CMK (cell line): ENCODE measurements at regions not wholly inside any gene's neighbourhood (a gene's known extent, or its start where the extent isn't known, plus 50 kb on each side); places are given as distances from the start of the nearest gene placed in this dataset.

Experiments used
- DNase-seq: peaks from one replicate; pipeline ENCODE4 v3.0.0-alpha.2; 2010; ENCODE audit warnings: low read depth

- no peak for DNase-seq
Measured at GRCh38 chr16:73448970-73449369, 401.0 kb upstream of the ZFHX3 start.

DNA sequence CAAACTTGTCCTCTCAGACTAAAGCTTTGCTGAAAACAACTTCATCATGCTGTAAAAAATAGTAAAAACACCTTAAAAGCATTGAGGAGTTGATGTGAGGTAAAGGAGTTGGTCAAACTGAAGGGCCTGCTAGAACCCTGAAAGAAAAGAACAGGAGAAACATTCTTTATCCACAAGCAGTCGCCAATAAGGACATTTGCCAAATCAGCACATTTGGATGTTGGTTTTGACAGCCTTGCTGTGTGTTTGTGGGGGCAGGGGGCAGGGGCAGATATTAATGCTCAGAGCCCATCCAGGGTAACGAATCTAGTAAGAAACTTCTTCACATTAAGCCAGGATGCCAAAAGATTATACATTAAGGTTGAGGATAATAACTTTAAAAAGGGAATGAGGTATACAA is 399.9 kb upstream of the ZFHX3 start:
- no peak for DNase-seq

DNA sequence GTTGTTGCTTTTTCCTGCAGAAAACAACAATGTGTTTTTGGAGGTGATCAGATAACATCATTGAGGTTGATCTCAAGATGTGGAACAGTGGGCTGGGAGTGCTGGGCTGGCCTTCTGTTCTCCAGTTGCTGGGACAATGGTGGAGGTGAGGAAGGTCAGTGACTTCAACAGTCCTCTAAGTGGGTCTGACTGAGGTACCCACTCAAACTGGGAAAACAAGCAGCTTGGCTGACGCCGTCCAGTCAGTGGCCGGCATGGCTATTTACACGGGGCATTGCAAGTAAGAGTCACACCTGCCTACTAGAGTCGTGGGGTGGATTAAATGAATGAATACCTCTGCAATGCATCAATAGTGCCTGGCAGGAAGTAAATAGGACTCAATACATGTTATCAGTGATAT is 386.7 kb upstream of the ZFHX3 start:
- DNase-seq: no peak

GRCh38 chr16:73433731-73434307 is 385.9 kb upstream of the ZFHX3 start:
- DNase-seq: no peak

DNA sequence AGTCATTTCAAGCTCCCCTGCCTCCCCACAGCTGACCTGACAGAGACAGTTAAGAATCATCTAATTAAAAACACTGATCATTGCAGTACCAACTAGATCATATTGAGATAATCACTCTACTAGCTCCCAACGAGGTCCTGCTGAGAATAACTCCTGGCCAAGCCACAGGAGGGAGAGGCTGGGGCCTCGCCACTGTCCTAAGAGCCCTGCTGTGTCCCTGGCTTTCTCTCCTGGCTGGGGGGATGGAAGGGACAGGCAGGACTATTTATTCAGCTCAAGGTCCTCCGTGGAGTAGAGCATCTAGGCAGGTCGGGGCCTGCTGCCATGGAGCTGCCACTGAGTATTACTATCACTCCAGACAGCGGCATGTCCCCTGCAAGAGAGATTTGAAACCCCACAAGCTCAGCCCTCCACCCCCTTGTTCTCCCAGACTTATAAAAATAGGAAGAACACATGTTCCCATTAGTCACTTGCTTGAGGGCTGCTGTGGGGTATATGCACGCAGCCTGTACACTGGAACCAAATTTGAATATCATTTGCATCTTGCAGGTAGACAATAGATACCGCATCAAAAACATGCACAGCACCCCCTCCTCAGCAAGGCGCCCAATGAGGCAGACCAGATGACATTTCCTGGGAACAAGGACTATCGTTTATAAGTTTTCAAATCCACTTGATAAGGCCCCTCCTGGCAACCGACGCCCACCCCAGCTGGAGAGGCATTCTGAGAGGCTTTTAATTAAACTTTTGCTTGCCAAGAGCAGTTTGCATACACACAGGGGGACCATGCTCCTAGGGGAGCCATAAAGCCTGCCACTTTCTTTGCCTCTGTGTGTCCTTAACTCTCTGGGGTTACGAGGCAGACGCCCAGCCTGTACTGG is 385.2 kb upstream of the ZFHX3 start:
- no peak for DNase-seq

DNA sequence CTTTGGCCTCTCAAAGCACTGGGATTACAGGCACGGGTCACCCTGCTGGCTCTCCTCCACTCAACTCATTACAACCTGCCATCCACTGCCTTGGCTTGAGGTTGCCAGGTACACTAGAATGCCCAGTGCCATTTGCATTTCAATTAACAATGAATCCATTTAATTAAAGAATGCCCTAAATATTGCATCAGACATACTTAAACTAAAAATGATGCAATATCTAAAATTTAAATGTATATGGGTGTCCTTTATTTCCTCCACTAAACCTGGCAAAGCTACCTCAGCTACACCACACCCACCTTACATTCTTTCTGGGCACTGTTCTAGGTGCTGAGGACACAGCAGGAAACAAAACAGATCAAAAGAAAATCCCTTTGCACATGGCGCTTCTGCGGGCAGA is 382.2 kb upstream of the ZFHX3 start:
- no peak for DNase-seq

GRCh38 chr16:73428121-73428520 is 380.2 kb upstream of the ZFHX3 start:
- DNase-seq: no peak

GRCh38 chr16:73427164-73427563 is 379.2 kb upstream of the ZFHX3 start:
- DNase-seq: no peak

GRCh38 chr16:73426433-73427160 is 378.7 kb upstream of the ZFHX3 start:
- no peak for DNase-seq

DNA sequence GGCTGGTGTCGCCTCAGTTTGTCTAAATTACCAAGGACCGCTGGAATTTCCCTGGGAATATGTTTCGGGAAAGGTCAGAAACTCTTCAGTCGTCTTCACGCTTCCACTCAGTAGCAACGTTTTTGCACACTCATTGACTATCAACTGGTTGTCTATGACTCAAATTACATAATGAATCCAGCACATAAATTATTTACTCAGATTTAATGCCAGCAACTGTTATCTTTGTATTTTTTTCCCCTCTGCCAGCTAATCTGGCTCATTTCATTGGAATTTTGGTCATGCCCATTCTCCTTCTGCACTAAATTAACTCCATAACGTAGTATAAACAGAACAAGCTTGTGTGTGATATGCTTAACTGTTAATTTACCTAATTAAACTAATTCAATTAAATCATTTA is 372.7 kb upstream of the ZFHX3 start:
- no peak for DNase-seq

- DNase-seq: no peak
Measured at GRCh38 chr16:73420244-73420643, 372.3 kb upstream of the ZFHX3 start.

DNA sequence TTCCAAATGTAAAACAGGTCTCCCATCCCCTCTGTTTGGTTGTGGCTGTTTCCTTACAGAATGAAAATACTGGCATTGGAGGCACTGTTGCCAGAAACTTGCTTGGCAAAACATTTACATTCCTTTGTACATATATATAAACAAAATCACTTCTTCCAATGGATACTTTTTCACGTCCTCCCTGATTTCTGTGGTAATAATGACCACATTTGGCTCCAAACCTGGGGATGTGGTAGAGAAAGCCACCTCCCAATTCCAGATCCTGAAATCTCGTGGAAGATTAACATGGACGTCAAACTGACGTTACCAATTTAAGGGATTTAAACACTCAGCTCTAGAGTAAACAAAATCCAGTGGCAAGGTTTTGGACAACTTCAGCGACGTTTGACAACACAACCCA is 370.8 kb upstream of the ZFHX3 start:
- no peak for DNase-seq

- DNase-seq: no peak
Measured at GRCh38 chr16:73418051-73418450, 370.1 kb upstream of the ZFHX3 start.

DNA sequence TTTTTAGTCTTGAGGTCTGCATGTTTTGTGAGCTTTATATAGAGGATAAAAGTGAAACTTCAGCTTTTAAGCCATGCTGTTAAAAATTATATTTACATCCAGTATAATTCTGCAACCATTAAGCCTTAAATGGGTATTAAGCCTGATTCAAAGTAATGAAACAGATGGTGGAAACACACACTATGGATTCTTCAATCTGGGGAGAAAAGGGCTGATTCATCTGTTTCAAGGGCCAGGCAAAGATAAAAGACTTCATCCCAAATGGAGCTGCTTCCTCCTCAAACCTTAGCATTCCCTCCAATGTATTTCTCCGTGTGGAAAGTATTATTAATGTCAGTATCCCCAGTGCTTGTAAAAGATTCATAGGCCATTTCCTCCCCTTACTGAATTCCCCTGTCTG is 367.4 kb upstream of the ZFHX3 start:
- no peak for DNase-seq

DNA sequence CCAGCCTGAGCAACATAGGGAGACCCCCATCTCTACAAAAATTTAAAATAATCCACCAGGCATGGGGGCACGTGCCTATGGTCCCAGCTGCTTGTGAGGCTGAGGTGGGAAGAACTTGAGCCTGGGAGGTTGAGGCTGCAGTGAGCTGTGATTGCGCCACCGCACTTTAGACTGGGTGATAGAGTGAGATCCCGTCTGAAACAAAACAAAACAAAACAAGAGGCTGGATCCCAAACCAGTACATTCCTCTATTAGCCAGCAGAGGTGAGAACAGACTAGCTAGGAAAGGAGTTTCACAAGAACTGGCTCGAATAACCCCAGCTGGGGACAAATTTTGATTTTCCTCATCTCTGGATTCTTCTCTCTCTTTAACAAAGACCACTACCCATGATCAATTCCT is 366.7 kb upstream of the ZFHX3 start:
- no peak for DNase-seq

DNA sequence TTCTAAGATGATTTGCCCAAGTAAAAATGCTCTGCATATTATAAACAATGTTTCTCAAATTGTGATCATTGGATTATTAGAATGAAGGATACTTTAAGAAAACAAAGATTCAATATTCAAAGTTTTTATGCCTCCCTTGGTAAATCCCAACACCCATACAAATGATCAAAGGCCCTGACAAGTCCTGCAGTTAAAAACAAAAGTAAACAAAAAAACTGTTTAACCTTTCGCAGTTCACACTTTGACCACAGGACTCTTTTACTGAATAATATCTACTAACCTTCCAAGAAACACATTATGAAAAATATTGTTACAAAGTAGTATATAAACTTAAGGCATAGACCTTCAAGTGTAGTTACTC is 365.9 kb upstream of the ZFHX3 start:
- no peak for DNase-seq

DNA sequence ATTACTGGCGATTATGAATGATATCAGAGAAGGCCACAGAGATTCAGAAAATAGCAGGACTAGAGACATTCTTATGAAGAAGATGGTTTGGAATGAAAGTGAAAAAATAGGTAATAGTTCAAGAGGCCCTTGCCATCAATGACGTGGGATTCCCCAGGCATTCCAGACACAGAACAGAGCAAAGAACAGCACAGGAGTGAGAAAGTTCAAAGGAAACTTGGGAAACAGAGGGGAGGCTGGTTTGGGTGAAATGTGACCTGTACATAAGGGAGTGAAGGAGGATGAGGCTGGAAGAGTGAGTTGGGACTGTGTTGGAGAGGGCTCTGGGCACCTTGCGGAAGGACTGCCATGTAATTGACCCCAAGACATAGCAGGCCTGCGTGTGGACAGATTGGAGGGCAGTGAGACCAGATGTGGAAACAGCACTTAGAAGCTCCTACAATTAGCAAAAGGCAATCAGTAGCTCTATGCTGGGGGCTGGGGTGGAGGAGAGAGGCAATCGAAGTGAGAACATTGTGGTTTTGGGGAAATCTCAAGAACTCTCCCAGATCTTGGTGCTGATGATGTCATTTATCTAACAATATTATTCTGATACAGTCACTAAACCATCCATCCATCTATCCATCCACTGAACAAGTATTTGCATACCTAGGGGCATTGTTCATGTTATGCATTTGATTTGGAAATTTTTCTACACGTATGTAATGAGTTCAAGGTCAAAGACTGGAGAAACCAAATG is 365.3 kb upstream of the ZFHX3 start:
- DNase-seq: no peak

DNA sequence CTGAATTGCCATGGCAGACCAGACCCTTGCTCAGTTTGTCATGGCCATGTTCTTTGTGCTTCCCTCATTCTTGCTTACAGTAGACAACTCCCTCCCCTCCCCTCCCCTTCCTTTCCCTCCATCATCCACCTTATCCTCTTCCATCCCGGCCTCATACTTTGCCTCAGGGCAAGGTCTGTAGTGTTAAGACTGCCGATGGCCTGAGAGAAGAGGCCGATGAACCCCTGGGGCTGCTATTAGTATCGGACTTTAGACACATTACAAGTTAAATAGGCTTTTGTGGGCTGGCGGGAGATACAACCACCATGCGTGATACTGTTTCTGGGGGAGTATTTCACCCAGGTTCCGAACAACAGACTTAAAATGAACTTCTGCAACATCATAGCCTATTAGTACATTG is 364.5 kb upstream of the ZFHX3 start:
- no peak for DNase-seq

- no peak for DNase-seq
Measured at GRCh38 chr16:73408716-73409115, 360.8 kb upstream of the ZFHX3 start.

DNA sequence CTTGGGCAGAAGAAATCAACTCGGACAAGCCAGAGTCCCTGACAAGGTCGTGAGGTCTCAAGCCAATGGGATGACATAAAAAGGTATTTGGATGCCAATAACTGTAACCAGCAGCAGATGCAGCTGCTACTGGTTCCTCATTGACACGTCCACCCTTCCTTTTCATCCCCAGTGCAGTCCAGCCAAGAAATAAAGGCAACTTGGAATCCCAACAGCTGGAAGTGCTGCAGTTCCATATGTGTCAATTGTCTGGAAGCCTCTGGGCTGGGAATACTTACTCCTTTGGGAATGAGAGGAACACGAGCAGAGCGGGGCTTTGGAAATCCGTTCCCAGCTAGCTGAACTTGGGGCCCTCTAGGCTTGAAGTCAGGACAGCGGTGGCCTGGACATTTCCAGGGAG is 360.4 kb upstream of the ZFHX3 start:
- no peak for DNase-seq

DNA sequence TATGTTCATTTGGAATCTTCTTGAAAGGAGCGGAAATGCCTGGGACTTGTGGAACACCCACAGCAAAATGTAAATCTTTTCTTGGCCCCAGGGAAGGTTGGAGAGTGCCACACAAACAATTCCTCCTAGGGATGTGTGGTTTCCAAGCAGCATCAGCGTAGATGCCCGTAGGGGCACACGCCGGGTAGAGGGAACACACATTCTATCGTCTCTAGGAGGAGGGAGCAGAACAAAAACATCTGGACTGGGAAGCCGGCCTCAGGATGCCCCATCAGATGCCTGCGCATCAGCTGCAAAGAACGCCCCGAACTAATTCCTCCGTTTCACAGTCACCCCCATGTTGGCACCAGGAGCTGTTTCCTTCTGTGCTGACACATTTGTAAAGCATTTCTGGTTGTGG is 357.9 kb upstream of the ZFHX3 start:
- DNase-seq: no peak

GRCh38 chr16:73404001-73404400 is 356.1 kb upstream of the ZFHX3 start:
- DNase-seq: no peak

- no peak for DNase-seq
Measured at GRCh38 chr16:73403291-73403690, 355.4 kb upstream of the ZFHX3 start.
